NCI-H1105 (cell line): ENCODE measurements at regions not wholly inside any gene's neighbourhood (a gene's known extent, or its start where the extent isn't known, plus 50 kb on each side); places are given as distances from the start of the nearest gene placed in this dataset.

Source experiments
- DNase-seq: peaks from one replicate; lab custom pipeline; 2025; lab: John Stamatoyannopoulos, UW

DNA sequence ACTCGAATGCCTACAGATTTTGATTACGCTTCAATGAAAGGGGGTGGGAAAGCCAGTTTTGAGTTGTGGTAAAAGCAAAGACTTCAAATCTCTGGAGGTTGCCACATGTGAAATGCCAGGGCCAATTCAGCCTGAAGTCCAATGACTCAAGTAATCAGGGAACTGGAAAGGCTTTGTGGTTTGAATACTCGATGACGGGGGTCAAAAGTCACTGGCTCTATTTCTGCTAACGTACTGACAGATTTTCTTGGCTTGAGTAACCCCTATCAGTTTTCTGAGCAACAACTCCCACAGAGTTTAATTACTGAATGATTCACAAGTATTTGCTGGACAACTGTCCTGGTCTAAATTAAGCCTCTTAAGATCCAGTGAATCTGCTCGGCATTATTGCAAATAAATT, 152.2 kb downstream of the SIPA1L2 start:
- no peak for DNase-seq

- no peak for DNase-seq
These were observed 153.4 kb downstream of the SIPA1L2 start for GRCh38 chr1:232476538-232476950.

- no peak for DNase-seq
These were observed 155.1 kb downstream of the SIPA1L2 start for GRCh38 chr1:232474826-232475225.

DNA sequence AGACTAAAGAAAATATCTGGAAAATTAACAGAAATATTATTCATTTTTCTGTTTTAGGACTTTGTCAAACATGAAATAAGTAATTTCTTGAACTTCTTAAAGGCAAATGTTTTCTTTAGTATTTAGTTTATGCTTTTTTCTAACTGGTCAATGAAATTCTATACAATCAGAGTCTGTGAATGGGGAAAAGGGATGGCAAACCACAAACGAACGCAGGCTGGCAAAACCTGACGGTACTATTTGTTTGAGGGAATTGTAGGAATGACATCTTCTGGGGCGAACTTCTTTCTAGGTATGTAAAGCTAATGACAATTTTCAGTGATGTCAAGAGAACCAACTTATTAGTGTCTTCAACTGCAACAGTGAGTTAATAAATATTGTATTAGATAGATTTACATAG, 156.0 kb downstream of the SIPA1L2 start:
- DNase-seq: no peak

- no peak for DNase-seq
These were observed 156.6 kb downstream of the SIPA1L2 start for GRCh38 chr1:232473324-232473723.

GRCh38 chr1:232472485-232473041, 157.4 kb downstream of the SIPA1L2 start:
- DNase-seq: no peak

DNA sequence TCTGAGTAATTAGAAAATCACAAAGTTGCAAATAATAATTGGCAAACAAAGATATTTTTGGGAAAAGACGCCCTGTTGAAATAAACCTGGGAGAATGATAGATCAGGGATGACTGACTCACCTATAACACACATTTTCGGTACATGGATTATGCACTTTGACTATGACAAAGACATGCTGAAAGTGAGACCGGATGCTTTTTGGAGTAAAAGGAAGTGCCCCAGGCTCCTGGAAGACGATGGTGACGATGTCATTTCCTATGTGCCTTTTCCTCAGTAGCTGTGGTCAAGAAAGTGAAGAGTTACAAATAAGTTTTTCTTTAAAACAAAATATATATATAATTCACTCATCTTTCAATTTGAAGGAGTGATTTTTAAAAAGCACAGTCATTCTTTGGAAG, 158.7 kb downstream of the SIPA1L2 start:
- no peak for DNase-seq

- no peak for DNase-seq
These were observed 159.2 kb downstream of the SIPA1L2 start for GRCh38 chr1:232470711-232471110.

- DNase-seq: no peak
These were observed 161.7 kb downstream of the SIPA1L2 start for GRCh38 chr1:232468249-232468648.

- DNase-seq: no peak
These were observed 162.7 kb downstream of the SIPA1L2 start for GRCh38 chr1:232467073-232467760.

- DNase-seq: no peak
These were observed 165.6 kb downstream of the SIPA1L2 start for GRCh38 chr1:232464325-232464724.

DNA sequence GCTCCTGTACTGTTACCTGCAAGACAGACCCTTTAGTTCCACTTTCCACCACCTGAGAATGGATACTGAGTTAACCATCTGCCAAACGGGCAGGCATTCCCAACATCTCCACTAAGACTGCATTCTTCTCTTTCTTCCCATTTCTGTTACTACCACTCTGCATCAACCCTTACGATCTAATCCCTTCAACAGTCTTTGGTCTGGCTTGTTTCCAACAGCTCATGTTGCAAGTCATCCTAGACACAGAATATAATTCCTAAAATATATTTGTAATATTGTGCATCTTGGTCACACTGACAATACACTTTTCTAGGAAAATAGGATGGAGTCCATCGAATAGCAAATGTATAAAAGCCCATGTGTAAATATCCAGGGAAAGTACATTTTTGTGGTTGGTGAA, 166.7 kb downstream of the SIPA1L2 start:
- no peak for DNase-seq

DNA sequence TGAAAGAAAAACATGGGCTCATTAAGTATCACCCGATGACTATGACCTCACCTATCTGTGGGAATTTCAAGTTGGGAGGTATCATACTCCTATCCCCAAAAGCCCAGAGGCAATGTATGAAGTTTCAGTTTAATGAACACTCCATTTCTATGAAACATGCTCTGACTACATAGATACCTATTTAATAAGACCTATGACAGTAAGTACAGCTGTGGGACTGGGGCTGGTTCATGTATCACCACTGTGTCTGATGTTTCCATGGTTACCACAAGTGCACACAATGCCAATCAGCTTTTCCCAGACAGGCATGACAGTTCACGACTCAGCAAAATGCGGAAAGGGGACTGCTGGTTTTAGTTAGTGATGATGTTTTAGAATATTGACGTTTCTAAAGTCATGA, 167.7 kb downstream of the SIPA1L2 start:
- no peak for DNase-seq

GRCh38 chr1:232459826-232460225, 170.1 kb downstream of the SIPA1L2 start:
- DNase-seq: no peak

DNA sequence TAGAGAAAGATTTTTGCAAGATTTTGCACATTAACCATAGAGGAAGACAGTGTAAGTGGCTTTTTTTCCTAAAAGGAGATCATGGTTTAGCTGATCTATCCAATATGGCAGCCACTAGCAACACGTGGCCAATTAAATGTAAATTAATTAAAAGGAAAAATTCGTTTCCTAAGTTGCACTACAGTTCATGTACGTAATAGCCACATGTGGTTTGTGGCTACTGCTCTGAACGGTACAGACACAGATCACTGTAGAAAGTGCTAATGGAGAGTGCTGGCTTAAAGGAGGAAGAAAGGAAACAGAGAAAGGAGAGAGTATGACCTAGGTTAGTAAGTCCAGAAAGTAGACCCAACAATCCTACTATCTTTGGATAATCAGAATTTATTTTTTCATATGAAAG, 170.8 kb downstream of the SIPA1L2 start:
- no peak for DNase-seq

DNA sequence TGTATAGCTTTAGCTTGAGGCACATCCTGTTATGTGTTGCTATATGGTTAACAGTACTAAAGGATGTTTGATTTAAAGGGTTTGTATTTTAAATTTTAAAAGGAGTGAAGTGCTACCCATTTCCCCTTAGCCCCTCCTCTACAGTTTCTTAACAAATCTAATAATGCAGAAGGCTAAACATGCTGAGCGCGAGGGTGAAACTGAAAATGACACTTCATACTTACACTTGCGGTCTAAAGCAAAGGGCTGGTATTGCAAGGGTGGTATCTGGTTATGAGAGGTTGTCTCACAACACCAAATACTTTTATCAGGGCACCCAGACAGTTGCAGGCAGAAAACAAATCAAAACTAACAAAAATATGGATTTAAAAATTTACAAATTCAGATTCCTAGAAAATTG, 172.3 kb downstream of the SIPA1L2 start:
- no peak for DNase-seq

GRCh38 chr1:232456714-232457113, 173.2 kb downstream of the SIPA1L2 start:
- no peak for DNase-seq

- no peak for DNase-seq
These were observed 175.6 kb downstream of the SIPA1L2 start for GRCh38 chr1:232454227-232454886.

DNA sequence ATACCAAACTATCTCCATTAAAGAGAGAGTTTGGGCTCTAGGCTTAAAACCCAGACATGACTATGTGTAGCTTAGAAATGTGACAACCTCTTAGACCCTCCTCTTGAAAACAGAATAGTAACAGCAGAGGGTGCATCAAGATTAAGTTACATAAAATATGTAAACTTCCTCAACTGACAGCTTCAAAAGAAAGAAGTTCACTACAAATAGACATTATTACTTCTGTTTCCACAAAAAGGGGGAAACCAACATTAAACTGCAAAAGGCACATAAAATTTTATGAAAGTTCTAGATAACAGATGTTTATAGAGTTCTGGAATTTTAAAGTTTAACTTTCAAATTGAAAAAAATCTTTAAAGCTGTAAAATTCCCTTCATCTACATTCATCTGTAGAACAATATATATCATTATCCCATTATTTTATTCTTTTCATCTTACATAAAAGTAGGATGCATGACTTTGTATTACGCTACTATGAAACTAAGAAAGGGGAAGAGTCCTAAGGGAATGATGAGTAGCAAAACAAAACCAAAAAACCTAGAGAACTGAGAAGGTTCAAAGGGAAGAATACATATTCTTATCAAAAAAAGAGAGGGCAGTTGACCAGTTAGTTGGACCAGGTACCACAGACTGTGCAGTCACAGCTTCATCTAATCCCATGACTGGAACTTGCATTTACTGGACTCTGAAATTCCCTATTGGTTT, 177.0 kb downstream of the SIPA1L2 start:
- no peak for DNase-seq

DNA sequence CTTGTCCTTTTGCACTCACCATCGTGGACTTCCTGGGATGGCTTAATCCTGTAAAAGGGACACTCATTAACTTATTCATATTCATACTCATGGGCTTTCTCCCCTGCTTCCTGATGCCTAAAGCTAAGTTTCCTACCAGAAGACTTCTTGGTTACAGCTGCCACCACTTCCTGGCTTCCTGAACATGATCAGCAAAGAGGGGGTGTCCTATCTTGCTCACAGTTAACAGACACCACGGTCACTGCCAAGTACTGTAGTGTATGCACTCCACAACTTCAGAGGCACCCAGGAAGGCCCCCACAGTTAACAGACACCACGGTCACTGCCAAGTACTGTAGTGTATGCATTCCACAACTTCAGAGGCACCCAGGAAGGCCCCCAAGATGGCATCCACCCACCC, 177.8 kb downstream of the SIPA1L2 start:
- no peak for DNase-seq

GRCh38 chr1:232451506-232451905, 178.4 kb downstream of the SIPA1L2 start:
- no peak for DNase-seq

DNA sequence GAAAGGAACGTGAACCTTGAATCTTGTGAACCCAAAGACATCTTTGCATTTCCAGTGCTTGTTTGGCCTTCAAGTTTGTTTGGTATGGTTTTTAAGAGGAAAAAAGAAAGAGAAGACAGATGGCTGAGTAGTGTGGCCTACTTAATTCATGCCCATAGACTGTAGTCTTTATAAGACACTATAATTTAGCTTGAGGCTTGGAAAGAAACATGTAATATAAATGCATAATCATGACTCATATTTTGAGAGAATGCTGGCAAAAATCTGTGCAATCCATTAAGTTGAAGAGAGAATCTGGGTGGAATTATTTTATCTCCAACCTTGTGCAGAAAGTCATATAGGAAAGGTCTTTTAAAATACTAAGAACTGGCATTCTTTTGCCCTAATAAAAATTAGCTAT, 179.3 kb downstream of the SIPA1L2 start:
- no peak for DNase-seq

DNA sequence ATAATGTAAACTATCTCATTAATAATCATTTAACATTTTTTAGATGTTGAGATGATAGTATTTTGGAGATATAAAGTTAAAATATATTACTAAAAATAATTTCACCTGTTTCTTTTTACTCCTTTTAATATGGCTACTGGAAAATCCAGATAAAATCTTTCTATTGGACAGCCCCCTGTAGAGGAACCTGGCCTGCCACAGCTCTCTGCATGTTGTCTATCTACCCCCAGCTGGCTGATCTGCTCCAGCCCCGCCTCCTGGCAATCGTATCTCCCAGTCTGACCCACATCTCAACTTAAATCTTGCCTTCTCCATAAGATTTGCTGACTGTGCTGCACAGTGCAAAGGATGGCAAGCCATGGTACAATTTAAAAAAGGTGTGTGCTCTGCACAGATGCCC, 182.8 kb downstream of the SIPA1L2 start:
- DNase-seq: no peak
